Trophoblast cell (in vitro differentiated cells and primary cell): ENCODE measurements at regions not wholly inside any gene's neighbourhood (a gene's known extent, or its start where the extent isn't known, plus 50 kb on each side); places are given as distances from the start of the nearest gene placed in this dataset.

ENCODE experiments used
- DNase-seq, 2 donors: peaks; one replicate each; pipeline ENCODE4 v3.0.0-alpha.2; 2016
- H2AFZ ChIP-seq: 2 replicates; pipeline ENCODE4 v1.6.1; 2013; ENCODE audit warnings: low read length, moderate library complexity, mild to moderate bottlenecking; ENCODE audit not compliant: insufficient read depth, poor library complexity
- H2AK5ac ChIP-seq: 2 replicates; pipeline ENCODE4 v1.6.1; 2013; ENCODE audit warnings: mild to moderate bottlenecking, low read length
- H2BK120ac ChIP-seq: 2 replicates; pipeline ENCODE4 v1.6.1; 2013; ENCODE audit warnings: low read length, mild to moderate bottlenecking, moderate library complexity; ENCODE audit not compliant: insufficient read depth, poor library complexity
- H2BK12ac ChIP-seq: 2 replicates; pipeline ENCODE4 v1.6.1; 2013; ENCODE audit warnings: mild to moderate bottlenecking, low read length, moderate library complexity
- H2BK5ac ChIP-seq: 2 replicates; pipeline ENCODE4 v1.6.1; 2013; ENCODE audit warnings: low read length, low read depth, moderate library complexity, mild to moderate bottlenecking; ENCODE audit not compliant: poor library complexity
- H3K14ac ChIP-seq: 2 replicates; pipeline ENCODE4 v1.6.1; 2013; ENCODE audit warnings: mild to moderate bottlenecking, low read length
- H3K18ac ChIP-seq: 2 replicates; pipeline ENCODE4 v1.6.1; 2013; ENCODE audit warnings: mild to moderate bottlenecking, low read length
- H3K23ac ChIP-seq: 2 replicates; pipeline ENCODE4 v1.6.1; 2013; ENCODE audit warnings: low read length
- H3K27ac ChIP-seq: 2 replicates; pipeline ENCODE4 v1.5.1; 2013; ENCODE audit warnings: low read depth, mild to moderate bottlenecking, inconsistent platforms, low read length, moderate library complexity
- H3K27me3 ChIP-seq: 2 replicates; pipeline ENCODE4 v1.6.1; 2013; ENCODE audit warnings: inconsistent platforms, mild to moderate bottlenecking, low read length, moderate library complexity; ENCODE audit not compliant: insufficient read depth
- H3K36me3 ChIP-seq, 2 experiments: 1 replicate in 1 of 2; 2 replicates in 1 of 2; pipeline ENCODE4 v1.6.1; 2013; ENCODE audit warnings: low read length in 2 of 2, mild to moderate bottlenecking in 2 of 2, moderate library complexity in 1 of 2; ENCODE audit not compliant: insufficient read depth in 2 of 2, control insufficient read depth in 1 of 2
- H3K4ac ChIP-seq: 2 replicates; pipeline ENCODE4 v1.6.1; 2013; ENCODE audit warnings: low read depth, mild to moderate bottlenecking, low read length, moderate library complexity
- H3K4me1 ChIP-seq, 2 experiments: 1 replicate in 1 of 2; 2 replicates in 1 of 2; pipeline ENCODE4 v1.6.1; 2013; ENCODE audit warnings: low read length in 2 of 2, mild to moderate bottlenecking in 2 of 2, moderate library complexity in 1 of 2; ENCODE audit not compliant: insufficient read depth in 2 of 2, control insufficient read depth in 1 of 2
- H3K4me2 ChIP-seq: 2 replicates; pipeline ENCODE4 v1.6.1; 2013; ENCODE audit warnings: inconsistent platforms, mild to moderate bottlenecking, low read length, moderate library complexity
- H3K4me3 ChIP-seq: 2 replicates; pipeline ENCODE4 v1.5.1; 2013; ENCODE audit warnings: mild to moderate bottlenecking, low read depth, low read length, inconsistent platforms
- H3K79me1 ChIP-seq: one replicate; pipeline ENCODE4 v1.6.1; 2013; ENCODE audit warnings: low read length
- H3K79me2 ChIP-seq: 2 replicates; pipeline ENCODE4 v1.6.1; 2013; ENCODE audit warnings: low read length, mild to moderate bottlenecking; ENCODE audit not compliant: control insufficient read depth, insufficient read depth, poor library complexity
- H3K9ac ChIP-seq: 2 replicates; pipeline ENCODE4 v1.6.1; 2013; ENCODE audit warnings: mild to moderate bottlenecking, low read length
- H3K9me3 ChIP-seq: 2 replicates; pipeline ENCODE4 v1.6.1; 2013; ENCODE audit warnings: low read depth, mild to moderate bottlenecking, control low read depth, inconsistent platforms, low read length; ENCODE audit not compliant: insufficient read depth
- H4K12ac ChIP-seq: 2 replicates; pipeline ENCODE4 v1.6.1; 2013; ENCODE audit warnings: low read depth, mild to moderate bottlenecking, low read length, moderate library complexity
- H4K8ac ChIP-seq: 2 replicates; pipeline ENCODE4 v1.6.1; 2013; ENCODE audit warnings: low read depth, mild to moderate bottlenecking, low read length, moderate library complexity
- H4K91ac ChIP-seq: one replicate; pipeline ENCODE4 v1.6.1; 2013; ENCODE audit warnings: low read depth, mild to moderate bottlenecking, low read length, moderate library complexity
- WGBS: extraction: QIAGEN DNeasy Blood & Tissue Kit; methylation state at CpG from one replicate; pipeline ENCODE4 v1.1.7; 2013; ENCODE audit warnings: missing lambda C conversion rate; ENCODE audit not compliant: insufficient read length, insufficient coverage; ENCODE audit errors: extremely low coverage; 5-methylcytosine and 5-hydroxymethylcytosine counted together

- Histone ChIP-seq H3K9ac (no peak overlapping the region), H4K91ac (no peak overlapping the region), H2AK5ac (no peak overlapping the region), H2AFZ (no peak overlapping the region), H2BK120ac (no peak overlapping the region), H3K79me2 (no peaks in the 10 kb centered on the region), H3K14ac (no peak overlapping the region), H2BK12ac (no peak overlapping the region), H3K9me3 (no peaks in the 10 kb centered on the region), H4K12ac (no peak overlapping the region), H3K4me1 (peaks cover 0 to 4% of the 10 kb centered on the region in 2 experiments), H2BK5ac (no peak overlapping the region), H3K36me3 (no peaks in the 10 kb centered on the region), H4K8ac (no peak overlapping the region), H3K23ac (no peak overlapping the region), H3K18ac (no peak overlapping the region), H3K4ac (no peak overlapping the region), H3K79me1 (peaks cover 2% of the 10 kb centered on the region), H3K27ac (peak overlapping the region; percentile 69), H3K27me3 (no peaks in the 10 kb centered on the region), H3K4me2 (no peak overlapping the region), H3K4me3 (no peak overlapping the region)
- no peak for DNase-seq
- WGBS: no CpG with 5 or more reads among the region's 4 CpGs
These were observed 81.4 kb upstream of the WLS start for GRCh38 chr1:68313735-68314134.

- Histone ChIP-seq H2AK5ac (no peak overlapping the region), H4K8ac (no peak overlapping the region), H2BK120ac (no peak overlapping the region), H3K14ac (no peak overlapping the region), H3K4me2 (no peak overlapping the region), H3K4me1 (peaks cover 0 to 9% of the 10 kb centered on the region in 2 experiments), H3K23ac (no peak overlapping the region), H2BK12ac (no peak overlapping the region), H3K4me3 (no peak overlapping the region), H2AFZ (no peak overlapping the region), H3K27ac (no peak overlapping the region), H3K79me2 (no peaks in the 10 kb centered on the region), H4K91ac (no peak overlapping the region), H3K27me3 (no peaks in the 10 kb centered on the region), H2BK5ac (no peak overlapping the region), H3K36me3 (no peaks in the 10 kb centered on the region), H3K79me1 (no peaks in the 10 kb centered on the region), H3K18ac (no peak overlapping the region), H3K4ac (no peak overlapping the region), H4K12ac (no peak overlapping the region), H3K9ac (no peak overlapping the region), H3K9me3 (no peaks in the 10 kb centered on the region)
- no peak for DNase-seq
- WGBS: no CpG with 5 or more reads among the region's 1 CpG
These were observed 75.7 kb upstream of the WLS start for GRCh38 chr1:68308034-68308433.

- Histone ChIP-seq H3K36me3 (no peaks in the 10 kb centered on the region), H2AK5ac (no peak overlapping the region), H3K27me3 (no peaks in the 10 kb centered on the region), H3K9ac (no peak overlapping the region), H2BK12ac (no peak overlapping the region), H2BK120ac (no peak overlapping the region), H4K91ac (no peak overlapping the region), H3K4ac (no peak overlapping the region), H3K4me1 (peaks cover 0 to 9% of the 10 kb centered on the region in 2 experiments), H3K4me2 (no peak overlapping the region), H3K9me3 (no peaks in the 10 kb centered on the region), H3K18ac (no peak overlapping the region), H3K14ac (no peak overlapping the region), H3K79me1 (no peaks in the 10 kb centered on the region), H4K8ac (no peak overlapping the region), H2AFZ (no peak overlapping the region), H3K23ac (no peak overlapping the region), H3K79me2 (no peaks in the 10 kb centered on the region), H2BK5ac (no peak overlapping the region), H4K12ac (no peak overlapping the region), H3K4me3 (no peak overlapping the region), H3K27ac (no peak overlapping the region)
- no peak for DNase-seq
- no CpG with 5 or more reads among the region's 3 CpGs for WGBS
These were observed 75.1 kb upstream of the WLS start for GRCh38 chr1:68307378-68307787.

GRCh38 chr1:68301471-68302001 is 69.2 kb upstream of the WLS start:
- Histone ChIP-seq H3K27ac (no peak overlapping the region), H4K8ac (no peak overlapping the region), H2BK120ac (no peak overlapping the region), H3K79me2 (no peaks in the 10 kb centered on the region), H3K14ac (no peak overlapping the region), H3K4me1 (peaks cover 0 to 3% of the 10 kb centered on the region in 2 experiments), H3K79me1 (no peaks in the 10 kb centered on the region), H3K23ac (no peak overlapping the region), H2BK5ac (no peak overlapping the region), H3K4me3 (no peak overlapping the region), H3K9ac (no peak overlapping the region), H3K4ac (no peak overlapping the region), H3K9me3 (no peaks in the 10 kb centered on the region), H2AFZ (no peak overlapping the region), H3K36me3 (no peaks in the 10 kb centered on the region), H2AK5ac (no peak overlapping the region), H3K27me3 (no peaks in the 10 kb centered on the region), H4K12ac (no peak overlapping the region), H4K91ac (no peak overlapping the region), H2BK12ac (no peak overlapping the region), H3K18ac (no peak overlapping the region), H3K4me2 (no peak overlapping the region)
- DNase-seq: no peak
- WGBS: no CpG with 5 or more reads among the region's 2 CpGs
